HG02973 (cell line): ENCODE measurements at regions not wholly inside any gene's neighbourhood (a gene's known extent, or its start where the extent isn't known, plus 50 kb on each side); places are given as distances from the start of the nearest gene placed in this dataset.
"Not testable (repeated sequence)": the region's sequence is repeated elsewhere in the genome, so short reads cannot be mapped to it uniquely, and the experiment has no call there.

Source experiments
- ATAC-seq: cut with Tn5 transposase; IDR thresholded peaks from one replicate; pipeline ENCODE4 v1.9.1; 2021; ENCODE audit warnings: moderate library complexity; ENCODE audit not compliant: unreplicated experiment

GRCh38 chr2:47964277-47964676 lies 58.0 kb upstream of the FBXO11 start:
- ATAC-seq, result no peak

GRCh38 chr2:47964722-47965434 lies 58.6 kb upstream of the FBXO11 start:
- no peak for ATAC-seq

GRCh38 chr2:47976728-47977127 lies 70.4 kb upstream of the FBXO11 start:
- not testable (repeated sequence) for ATAC-seq

- no peak for ATAC-seq
Observed at GRCh38 chr2:47984041-47984440, 77.7 kb upstream of the FBXO11 start.

GRCh38 chr2:47990503-47990902 lies 84.2 kb upstream of the FBXO11 start:
- ATAC-seq, result no peak

GRCh38 chr2:47992671-47993070 lies 86.4 kb upstream of the FBXO11 start:
- ATAC-seq, result no peak

GRCh38 chr2:47996808-47997207 lies 90.5 kb upstream of the FBXO11 start:
- no peak for ATAC-seq

- ATAC-seq, result no peak
Observed at GRCh38 chr2:47999512-47999911, 93.2 kb upstream of the FBXO11 start.

- no peak for ATAC-seq
Observed at GRCh38 chr2:48001498-48001897, 95.2 kb upstream of the FBXO11 start.

GRCh38 chr2:48006094-48006493 lies 99.8 kb upstream of the FBXO11 start:
- no peak for ATAC-seq

- ATAC-seq, result no peak
Observed at GRCh38 chr2:48007699-48008268, 101.5 kb upstream of the FBXO11 start.

- ATAC-seq, result no peak
Observed at GRCh38 chr2:48009256-48009655, 103.0 kb upstream of the FBXO11 start.

- no peak for ATAC-seq
Observed at GRCh38 chr2:48015421-48015820, 109.1 kb upstream of the FBXO11 start.

- ATAC-seq, result no peak
Observed at GRCh38 chr2:48016225-48017019, 110.1 kb upstream of the FBXO11 start.

GRCh38 chr2:48017136-48017535 lies 110.8 kb upstream of the FBXO11 start:
- ATAC-seq, result no peak

GRCh38 chr2:48018480-48018879 lies 112.2 kb upstream of the FBXO11 start:
- no peak for ATAC-seq

GRCh38 chr2:48026865-48027264 lies 120.6 kb upstream of the FBXO11 start:
- ATAC-seq, result no peak

GRCh38 chr2:48032765-48033164 lies 126.5 kb upstream of the FBXO11 start:
- ATAC-seq, result no peak

- ATAC-seq, result no peak
Observed at GRCh38 chr2:48034295-48034694, 128.0 kb upstream of the FBXO11 start.

- no peak for ATAC-seq
Observed at GRCh38 chr2:48036312-48036711, 130.0 kb upstream of the FBXO11 start.

GRCh38 chr2:48039209-48039990 lies 133.1 kb upstream of the FBXO11 start:
- no peak for ATAC-seq
